B cell (primary cell): ENCODE measurements at regions not wholly inside any gene's neighbourhood (a gene's known extent, or its start where the extent isn't known, plus 50 kb on each side); places are given as distances from the start of the nearest gene placed in this dataset.

Source experiments
- ATAC-seq: fragments of 200-7000 bp; cut with Tn5 transposase; one replicate; pipeline ENCODE4 v1.10.0; 2021; ENCODE audit warnings: low read depth, mild to moderate bottlenecking, moderate number of reproducible peaks, moderate library complexity
- CTCF ChIA-PET: fragments of 350-600 bp; sonication (Branson Sonifier 250); formaldehyde crosslinking; loops from one replicate; lab custom pipeline; 2021; ENCODE audit warnings: antibody characterized with exemption, inconsistent platforms; lab: Charles Lee
- POLR2A ChIA-PET: fragments of 350-600 bp; sonication (Branson Sonifier 250); formaldehyde crosslinking; loops from one replicate; lab custom pipeline; 2021; ENCODE audit warnings: antibody characterized with exemption; lab: Charles Lee
- DNase-seq: peaks from one replicate; pipeline ENCODE4 v3.0.0; 2013
- H2AFZ ChIP-seq: 2 replicates; pipeline ENCODE4 v1.6.1; 2012; ENCODE audit warnings: mild to moderate bottlenecking, low read depth, low read length; ENCODE audit not compliant: insufficient read depth, poor library complexity, severe bottlenecking
- H3K27ac ChIP-seq, 2 donors: 1 replicate in 1 of 2; 2 replicates in 1 of 2; pipeline ENCODE4 v1.5.1; 2012 to 2013; ENCODE audit warnings: low read length in 2 of 2, mild to moderate bottlenecking in 2 of 2, moderate library complexity in 1 of 2
- H3K27me3 ChIP-seq, 4 experiments: fragments of 200-600 bp in 1 of 4; sonication (generic) in 1 of 4; replicated peaks in 1 of 4; 1 replicate in 2 of 4; 2 replicates in 2 of 4; pipeline versions ENCODE4 v1.6.1 to v1.7.0; 2013 to 2016; ENCODE audit warnings: low read length in 3 of 4, mild to moderate bottlenecking in 2 of 4, mixed read lengths in 1 of 4, moderate library complexity in 1 of 4; ENCODE audit not compliant: insufficient read depth in 4 of 4, control insufficient read depth in 3 of 4; ENCODE audit errors: control extremely low read depth in 1 of 4
- H3K36me3 ChIP-seq, 2 experiments: replicated peaks in 1 of 2; 1 replicate in 1 of 2; 2 replicates in 1 of 2; pipeline versions ENCODE4 v1.6.1 to v1.7.1; 2013; ENCODE audit warnings: low read length in 1 of 2; ENCODE audit not compliant: insufficient read depth in 2 of 2, control insufficient read depth in 1 of 2; ENCODE audit errors: control extremely low read depth in 1 of 2, extremely low read depth in 1 of 2
- H3K4me1 ChIP-seq, 2 donors: fragments of 200-600 bp in 1 of 2; sonication (generic) in 1 of 2; 1 replicate in 1 of 2; 2 replicates in 1 of 2; pipeline versions ENCODE4 v1.5.1 to v1.6.1; 2013 to 2017; ENCODE audit warnings: low read length in 2 of 2; ENCODE audit not compliant: control insufficient read depth in 2 of 2, insufficient read depth in 2 of 2
- H3K4me2 ChIP-seq: replicated peaks from 2 replicates; pipeline ENCODE3; 2012; ENCODE audit warnings: mild to moderate bottlenecking, low read depth, low read length; ENCODE audit not compliant: poor library complexity, severe bottlenecking
- H3K4me3 ChIP-seq, 5 experiments: fragments of 200-600 bp in 1 of 5; sonication (generic) in 1 of 5; 1 replicate in 3 of 5; 2 replicates in 2 of 5; pipeline versions ENCODE4 v1.5.1 to v1.7.0; 2011 to 2016; ENCODE audit warnings: low read length in 4 of 5, mild to moderate bottlenecking in 4 of 5, low read depth in 2 of 5, control low read depth in 1 of 5, moderate library complexity in 1 of 5; ENCODE audit not compliant: insufficient read depth in 1 of 5; ENCODE audit errors: control extremely low read depth in 1 of 5, extremely low read depth in 1 of 5
- H3K79me2 ChIP-seq: fragments of 200-600 bp; sonication (generic); one replicate; pipeline ENCODE4 v1.6.0; 2016; ENCODE audit warnings: low read length; ENCODE audit not compliant: control insufficient read depth, insufficient read depth
- H3K9ac ChIP-seq: fragments of 200-600 bp; sonication (generic); 2 replicates; pipeline ENCODE4 v1.6.1; 2017; ENCODE audit warnings: mild to moderate bottlenecking, low read length, moderate library complexity
- H3K9me3 ChIP-seq, 3 donors: one replicate each; pipeline versions ENCODE4 v1.6.1 to v1.7.1; 2013; ENCODE audit warnings: low read length in 2 of 3; ENCODE audit not compliant: control insufficient read depth in 2 of 3, insufficient read depth in 1 of 3; ENCODE audit errors: control extremely low read depth in 1 of 3
- H4K20me1 ChIP-seq: 2 replicates; pipeline ENCODE4 v1.6.0; 2012; ENCODE audit warnings: mild to moderate bottlenecking, low read length; ENCODE audit not compliant: insufficient read depth, control insufficient read depth, poor library complexity, severe bottlenecking
- H3K27ac Mint-ChIP-seq: one replicate; pipeline ENCODE4 v1.8.0; 2021; ENCODE audit warnings: mixed read lengths
- H3K27me3 Mint-ChIP-seq: one replicate; pipeline ENCODE4 v1.8.0; 2021; ENCODE audit warnings: mixed read lengths
- H3K4me1 Mint-ChIP-seq: one replicate; pipeline ENCODE4 v1.8.0; 2021; ENCODE audit warnings: mixed read lengths
- H3K4me3 Mint-ChIP-seq: one replicate; pipeline ENCODE4 v1.8.0; 2021; ENCODE audit warnings: mixed read lengths
- H3K9me3 Mint-ChIP-seq: one replicate; pipeline ENCODE4 v1.8.0; 2022; ENCODE audit warnings: mixed read lengths; ENCODE audit not compliant: insufficient read depth
- CTCF ChIP-seq: fragments of 200-600 bp; IDR thresholded peaks from one replicate; pipeline ENCODE4 v1.8.0; 2022; ENCODE audit warnings: antibody characterized with exemption, mild to moderate bottlenecking
- EZH2 ChIP-seq: IDR thresholded peaks from 2 replicates; pipeline ENCODE4 v1.6.1; 2012; ENCODE audit warnings: borderline replicate concordance, low read depth, mild to moderate bottlenecking, moderate library complexity, low read length; ENCODE audit not compliant: insufficient read depth, poor library complexity, severe bottlenecking
- intact Hi-C: fragments of 100-400 bp; cut with micrococcal nuclease; formaldehyde crosslinking; loops from one replicate; pipeline ENCODE4 v1.10.0; 2022

- Histone ChIP-seq H3K9ac (no peak overlapping the region), H2AFZ (no peak overlapping the region), H3K27ac (no peak overlapping the region), H3K27me3 (no peaks in the 10 kb centered on the region), H3K36me3 (no peaks in the 10 kb centered on the region), H3K9me3 (no peaks in the 10 kb centered on the region), H3K4me1 (no peaks in the 10 kb centered on the region), H3K79me2 (no peaks in the 10 kb centered on the region), H4K20me1 (no peaks in the 10 kb centered on the region), H3K4me3 (no peak overlapping the region), H3K4me2 (no peak overlapping the region)
- DNase-seq: no peak
- POLR2A ChIA-PET: no interaction called here
- intact Hi-C loops: no loop called here
- Mint-ChIP-seq H3K27ac (no peak overlapping the region), H3K9me3 (no peaks in the 10 kb centered on the region), H3K27me3 (no peaks in the 10 kb centered on the region), H3K4me1 (no peaks in the 10 kb centered on the region), H3K4me3 (no peak overlapping the region)
- no peak for TF ChIP-seq EZH2
- TF ChIP-seq CTCF: no peak
- ATAC-seq: no peak
- CTCF ChIA-PET: no interaction called here
Measured at GRCh38 chr3:78163379-78163778, 1123.5 kb downstream of the ROBO2 start.

DNA sequence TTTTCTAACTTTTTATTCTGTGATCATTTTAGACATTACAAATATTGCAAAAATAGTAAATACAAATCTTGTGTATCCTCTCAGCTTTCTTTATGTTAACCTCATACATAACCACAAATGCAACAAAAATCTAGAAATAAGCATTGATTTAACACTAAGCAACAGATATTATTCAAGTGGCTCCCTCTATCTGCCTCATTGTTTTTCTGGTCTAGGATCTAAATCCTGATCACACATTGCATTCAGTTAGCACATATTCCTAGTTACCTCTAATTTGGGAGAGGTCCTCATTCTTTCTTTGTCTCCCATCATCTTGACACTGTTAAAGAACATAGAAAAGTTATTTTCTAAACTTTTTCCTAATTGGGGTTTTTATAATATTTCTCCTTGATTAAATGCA is 1126.0 kb downstream of the ROBO2 start:
- TF ChIP-seq CTCF (no peak), EZH2 (no peak)
- Histone ChIP-seq H3K4me3 (no peak overlapping the region), H3K27me3 (no peaks in the 10 kb centered on the region), H2AFZ (no peak overlapping the region), H3K36me3 (no peaks in the 10 kb centered on the region), H3K79me2 (no peaks in the 10 kb centered on the region), H3K4me2 (no peak overlapping the region), H3K27ac (no peak overlapping the region), H3K9me3 (no peaks in the 10 kb centered on the region), H3K9ac (no peak overlapping the region), H3K4me1 (no peaks in the 10 kb centered on the region), H4K20me1 (no peaks in the 10 kb centered on the region)
- Mint-ChIP-seq H3K9me3 (no peaks in the 10 kb centered on the region), H3K4me1 (no peaks in the 10 kb centered on the region), H3K27ac (no peak overlapping the region), H3K27me3 (no peaks in the 10 kb centered on the region), H3K4me3 (no peak overlapping the region)
- POLR2A ChIA-PET: no interaction called here
- DNase-seq (no peak), ATAC-seq (no peak)
- CTCF ChIA-PET: no interaction called here
- intact Hi-C loops: no loop called here
